ENCODE measurements at regions not wholly inside any gene's neighbourhood (a gene's known extent, or its start where the extent isn't known, plus 50 kb on each side); places are given as distances from the start of the nearest gene placed in this dataset.

- Histone ChIP-seq H3K9me3 (replicated peaks in 1 of 3) (no peaks in the 10 kb centered on the region), H3K4me1 (replicated peaks in 1 of 2) (peaks cover 0 to 6% of the 10 kb centered on the region in 2 donors), H3K27ac (no peak overlapping the region), H3K27me3 (no peaks in the 10 kb centered on the region), H3K4me3 (no peak overlapping the region), H3K36me3 (replicated peaks in 1 of 2) (no peaks in the 10 kb centered on the region)
- intact Hi-C loops (cut with DNase I) = no loop called here
- no peak for TF ChIP-seq POLR2A (IDR thresholded peaks at IDR 0.05)
- TF ChIP-seq CTCF (IDR thresholded peaks at IDR 0.05) = no peak
- no peak for DNase-seq
- WGBS, 4 donors = 81 to 86% (median 84%) methylated on average over 5 of the region's 5 CpGs
These were observed 62.3 kb upstream of the ZNF366 start for GRCh38 chr5:72569408-72569944.

GRCh38 chr5:72566746-72567145, 59.5 kb upstream of the ZNF366 start:
- 86 to 100% (median 88%) methylated on average over 1 of the region's 1 CpG for WGBS, 4 donors
- H3K9me3 ChIP-seq (replicated peaks in 1 of 3) = no peaks in the 10 kb centered on the region
- no peak overlapping the region for H3K4me3 ChIP-seq
- TF ChIP-seq POLR2A (IDR thresholded peaks at IDR 0.05) (no peak), CTCF (IDR thresholded peaks at IDR 0.05) (no peak)
- no peak overlapping the region for H3K27ac ChIP-seq
- peaks cover 0 to 6% of the 10 kb centered on the region in 2 donors for H3K4me1 ChIP-seq (replicated peaks in 1 of 2)
- H3K27me3 ChIP-seq = no peaks in the 10 kb centered on the region
- H3K36me3 ChIP-seq (replicated peaks in 1 of 2) = no peaks in the 10 kb centered on the region
- intact Hi-C loops (cut with DNase I) = no loop called here
- no peak for DNase-seq

- Histone ChIP-seq H3K9me3 (replicated peaks in 1 of 3) (no peaks in the 10 kb centered on the region), H3K4me1 (replicated peaks in 1 of 2) (peaks cover 0 to 4% of the 10 kb centered on the region in 2 donors), H3K27ac (no peak overlapping the region), H3K27me3 (no peaks in the 10 kb centered on the region), H3K4me3 (no peak overlapping the region), H3K36me3 (replicated peaks in 1 of 2) (no peaks in the 10 kb centered on the region)
- intact Hi-C loops (cut with DNase I) = no loop called here
- DNase-seq = no peak
- TF ChIP-seq POLR2A (IDR thresholded peaks at IDR 0.05) = no peak
- TF ChIP-seq CTCF (IDR thresholded peaks at IDR 0.05) = no peak
- 89 to 92% (median 90%) methylated on average over 8 of the region's 8 CpGs for WGBS, 4 donors
These were observed 58.5 kb upstream of the ZNF366 start for GRCh38 chr5:72565513-72566289.

GRCh38 chr5:72562717-72563116, 55.5 kb upstream of the ZNF366 start:
- no peak for DNase-seq
- intact Hi-C loops (cut with DNase I) = no loop called here
- H3K4me3 ChIP-seq = no peak overlapping the region
- H3K36me3 ChIP-seq (replicated peaks in 1 of 2) = no peaks in the 10 kb centered on the region
- H3K27ac ChIP-seq = no peak overlapping the region
- H3K4me1 ChIP-seq (replicated peaks in 1 of 2) = peaks cover 0 to 3% of the 10 kb centered on the region in 2 donors
- WGBS, 4 donors = 86 to 99% (median 95%) methylated on average over 2 of the region's 2 CpGs
- no peaks in the 10 kb centered on the region for H3K9me3 ChIP-seq (replicated peaks in 1 of 3)
- no peaks in the 10 kb centered on the region for H3K27me3 ChIP-seq
- TF ChIP-seq POLR2A (IDR thresholded peaks at IDR 0.05) = no peak
- no peak for TF ChIP-seq CTCF (IDR thresholded peaks at IDR 0.05)
